ENCODE measurements at regions not wholly inside any gene's neighbourhood (a gene's known extent, or its start where the extent isn't known, plus 50 kb on each side); places are given as distances from the start of the nearest gene placed in this dataset.

GRCh38 chr1:54479841-54480524 lies 68.0 kb upstream of the ACOT11 start:
- TF ChIP-seq, protein P1, sequence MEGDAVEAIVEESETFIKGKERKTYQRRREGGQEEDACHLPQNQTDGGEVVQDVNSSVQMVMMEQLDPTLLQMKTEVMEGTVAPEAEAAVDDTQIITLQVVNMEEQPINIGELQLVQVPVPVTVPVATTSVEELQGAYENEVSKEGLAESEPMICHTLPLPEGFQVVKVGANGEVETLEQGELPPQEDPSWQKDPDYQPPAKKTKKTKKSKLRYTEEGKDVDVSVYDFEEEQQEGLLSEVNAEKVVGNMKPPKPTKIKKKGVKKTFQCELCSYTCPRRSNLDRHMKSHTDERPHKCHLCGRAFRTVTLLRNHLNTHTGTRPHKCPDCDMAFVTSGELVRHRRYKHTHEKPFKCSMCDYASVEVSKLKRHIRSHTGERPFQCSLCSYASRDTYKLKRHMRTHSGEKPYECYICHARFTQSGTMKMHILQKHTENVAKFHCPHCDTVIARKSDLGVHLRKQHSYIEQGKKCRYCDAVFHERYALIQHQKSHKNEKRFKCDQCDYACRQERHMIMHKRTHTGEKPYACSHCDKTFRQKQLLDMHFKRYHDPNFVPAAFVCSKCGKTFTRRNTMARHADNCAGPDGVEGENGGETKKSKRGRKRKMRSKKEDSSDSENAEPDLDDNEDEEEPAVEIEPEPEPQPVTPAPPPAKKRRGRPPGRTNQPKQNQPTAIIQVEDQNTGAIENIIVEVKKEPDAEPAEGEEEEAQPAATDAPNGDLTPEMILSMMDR (IDR thresholded peaks at IDR 0.05; ENCODE audit: low read depth, low read length, poor library complexity, severe bottlenecking) = no peak
- TF ChIP-seq EZH2phosphoT487 (IDR thresholded peaks at IDR 0.05; ENCODE audit: borderline replicate concordance, low read length) = no peak

Data from DOHH2 (cell line).